PC-3 (cell line): ENCODE measurements at regions not wholly inside any gene's neighbourhood (a gene's known extent, or its start where the extent isn't known, plus 50 kb on each side); places are given as distances from the start of the nearest gene placed in this dataset.

Experiments
- ATAC-seq: fragments of 200-7000 bp; cut with Tn5 transposase; 2 replicates; pipeline ENCODE4 v1.9.1; 2020; ENCODE audit warnings: mild to moderate bottlenecking, moderate library complexity
- BruUV-seq: library from RNA; stranded (reverse); fragments of 400-500 nt; replicated peaks from 2 replicates; lab custom pipeline; 2021; lab: Mats Ljungman, UMichigan
- CTCF ChIA-PET: fragments of 300-600 bp; sonication (Branson Sonifier 250); formaldehyde crosslinking; loops from one replicate; lab custom pipeline; 2022; ENCODE audit warnings: antibody characterized with exemption; lab: Charles Lee
- POLR2A ChIA-PET: fragments of 300-600 bp; sonication (Branson Sonifier 250); formaldehyde crosslinking; loops from one replicate; lab custom pipeline; 2022; ENCODE audit warnings: antibody characterized with exemption; ENCODE audit not compliant: unreplicated experiment; lab: Charles Lee
- DNase-seq: peaks from one replicate; pipeline ENCODE4 v3.0.0-alpha.2; 2015
- H2AFZ ChIP-seq: fragments of 300-600 bp; sonication (generic); 2 replicates; pipeline ENCODE4 v1.6.0; 2016; ENCODE audit warnings: antibody characterized with exemption, low read length
- H3F3A ChIP-seq: fragments of 300-600 bp; sonication (generic); one replicate; pipeline ENCODE4 v1.6.0; 2017; ENCODE audit warnings: antibody characterized with exemption, low read length, control low read depth, mild to moderate bottlenecking; ENCODE audit not compliant: unreplicated experiment
- H3K27ac ChIP-seq: fragments of 300-600 bp; sonication (generic); 2 replicates; pipeline ENCODE4 v1.5.1; 2016; ENCODE audit warnings: mild to moderate bottlenecking, low read length
- H3K27me3 ChIP-seq: fragments of 300-600 bp; sonication (generic); 2 replicates; pipeline ENCODE4 v1.6.1; 2016; ENCODE audit warnings: low read length, mixed read lengths
- H3K36me3 ChIP-seq: fragments of 300-600 bp; sonication (generic); 2 replicates; pipeline ENCODE4 v1.6.1; 2016; ENCODE audit warnings: low read depth, mixed run types, low read length, mixed read lengths
- H3K4me1 ChIP-seq: fragments of 300-600 bp; sonication (generic); 2 replicates; pipeline ENCODE4 v1.5.1; 2016; ENCODE audit warnings: low read length; ENCODE audit not compliant: insufficient read depth
- H3K4me2 ChIP-seq: fragments of 300-600 bp; sonication (generic); 2 replicates; pipeline ENCODE4 v1.6.0; 2016; ENCODE audit warnings: low read length
- H3K4me3 ChIP-seq: fragments of 300-600 bp; sonication (generic); 2 replicates; pipeline ENCODE4 v1.5.1; 2016; ENCODE audit warnings: mild to moderate bottlenecking, low read length, mixed read lengths
- H3K79me2 ChIP-seq: fragments of 300-600 bp; sonication (generic); 2 replicates; pipeline ENCODE4 v1.6.1; 2017; ENCODE audit warnings: low read length, mixed read lengths
- H3K9ac ChIP-seq: fragments of 300-600 bp; sonication (generic); 2 replicates; pipeline ENCODE4 v1.6.0; 2016; ENCODE audit warnings: mild to moderate bottlenecking, low read length
- H3K9me2 ChIP-seq: fragments of 300-600 bp; sonication (generic); replicated peaks from 2 replicates; pipeline ENCODE4 v1.6.1; 2016; ENCODE audit warnings: mixed run types, low read length, mixed read lengths
- H3K9me3 ChIP-seq: fragments of 300-600 bp; sonication (generic); 2 replicates; pipeline ENCODE4 v1.6.1; 2016; ENCODE audit warnings: low read length, mixed read lengths
- H4K20me1 ChIP-seq: fragments of 300-600 bp; sonication (generic); 2 replicates; pipeline ENCODE4 v1.6.1; 2016; ENCODE audit warnings: low read length, mixed read lengths
- CTCF ChIP-seq: fragments of 300-600 bp; sonication (generic); conservative IDR thresholded peaks from 2 replicates; pipeline ENCODE4 v1.5.1; 2017; ENCODE audit warnings: antibody characterized with exemption, low read depth, mild to moderate bottlenecking, low read length
- EZH2 ChIP-seq: fragments of 300-600 bp; sonication (generic); IDR thresholded peaks from one replicate; pipeline ENCODE4 v1.6.1; 2017; ENCODE audit warnings: antibody characterized with exemption, mild to moderate bottlenecking, low read length; ENCODE audit not compliant: unreplicated experiment
- EZH2phosphoT487 ChIP-seq: fragments of 300-600 bp; sonication (generic); IDR thresholded peaks from 2 replicates; pipeline ENCODE4 v1.6.1; 2018; ENCODE audit warnings: mild to moderate bottlenecking, antibody characterized with exemption, low read length, borderline replicate concordance
- intact Hi-C: fragments of 100-400 bp; cut with micrococcal nuclease; formaldehyde crosslinking; loops from 2 replicates; pipeline ENCODE4 v1.9.0; 2023

- POLR2A ChIA-PET = no interaction called here
- BruUV-seq = no TSS peak
Observed at GRCh38 chrX:7714351-7714750, 128.6 kb upstream of the VCX start.

DNA sequence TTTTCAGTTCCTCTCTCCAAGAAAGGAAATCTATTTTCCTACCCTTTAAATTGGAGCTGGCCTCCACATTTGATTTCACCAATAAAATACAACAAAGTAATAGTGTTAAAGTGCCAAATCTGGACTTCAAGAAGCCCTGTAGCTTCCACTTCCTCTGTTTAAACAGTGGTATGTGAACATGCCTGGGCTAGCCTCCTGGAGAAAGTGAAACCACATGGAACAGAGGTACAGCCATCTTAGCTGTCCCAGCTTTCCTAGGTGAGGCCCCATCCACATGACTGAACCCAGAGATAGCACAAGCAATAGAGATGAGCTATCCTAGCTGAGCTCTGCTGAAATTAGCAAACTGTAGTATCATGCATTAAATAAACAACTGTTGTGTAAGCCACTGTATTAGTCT is 131.8 kb upstream of the VCX start:
- TF ChIP-seq EZH2phosphoT487 = no peak
- TF ChIP-seq EZH2 = no peak
- no peak for TF ChIP-seq CTCF
- Histone ChIP-seq H2AFZ (no peak overlapping the region), H3K27ac (no peak overlapping the region), H3K4me3 (no peak overlapping the region), H4K20me1 (no peaks in the 10 kb centered on the region), H3F3A (no peaks in the 10 kb centered on the region), H3K36me3 (no peaks in the 10 kb centered on the region), H3K9me3 (no peaks in the 10 kb centered on the region), H3K4me1 (no peaks in the 10 kb centered on the region), H3K79me2 (no peaks in the 10 kb centered on the region), H3K4me2 (no peak overlapping the region), H3K9me2 (no peaks in the 10 kb centered on the region), H3K27me3 (peaks cover 10% of the 10 kb centered on the region; the same call in 1 of the 2 replicates), H3K9ac (no peak overlapping the region)
- CTCF ChIA-PET = interaction anchor here (0.5 kb wide), 1 partner anchor 1825 kb away, joined by 6 read pairs; no protein-coding TSS in a partner anchor
- POLR2A ChIA-PET = no interaction called here
- BruUV-seq = no TSS peak
- intact Hi-C loops = no loop called here
- DNase-seq (no peak), ATAC-seq (no peak)

More at GRCh38 chrX:7714351-7714750, 128.6 kb upstream of the VCX start:
- no peaks in the 10 kb centered on the region for H3K9me3 ChIP-seq
- H3K79me2 ChIP-seq = no peaks in the 10 kb centered on the region
- H3K4me2 ChIP-seq = no peak overlapping the region
- no peak overlapping the region for H2AFZ ChIP-seq
- H3K36me3 ChIP-seq = no peaks in the 10 kb centered on the region
- H3K9me2 ChIP-seq = no peaks in the 10 kb centered on the region
- no peak overlapping the region for H3K4me3 ChIP-seq
- no peaks in the 10 kb centered on the region for H4K20me1 ChIP-seq
- no peak for ATAC-seq
- H3F3A ChIP-seq = no peaks in the 10 kb centered on the region
- peaks cover 5% of the 10 kb centered on the region; the same call in 1 of the 2 replicates for H3K27me3 ChIP-seq
- CTCF ChIA-PET = no interaction called here
- DNase-seq = no peak
- TF ChIP-seq CTCF (no peak), EZH2 (no peak), EZH2phosphoT487 (no peak)
- no peak overlapping the region for H3K27ac ChIP-seq
- intact Hi-C loops = no loop called here
- no peaks in the 10 kb centered on the region for H3K4me1 ChIP-seq
- no peak overlapping the region for H3K9ac ChIP-seq

- Histone ChIP-seq H3K27me3 (peaks cover 6% of the 10 kb centered on the region; the same call in 1 of the 2 replicates), H3K4me3 (no peak overlapping the region), H3K9me3 (no peaks in the 10 kb centered on the region), H3K27ac (no peak overlapping the region), H3K4me1 (no peaks in the 10 kb centered on the region), H4K20me1 (no peaks in the 10 kb centered on the region), H2AFZ (no peak overlapping the region), H3K9ac (no peak overlapping the region), H3K36me3 (no peaks in the 10 kb centered on the region), H3K9me2 (no peaks in the 10 kb centered on the region), H3F3A (no peaks in the 10 kb centered on the region), H3K79me2 (no peaks in the 10 kb centered on the region), H3K4me2 (no peak overlapping the region)
- ATAC-seq (no peak), DNase-seq (no peak)
- POLR2A ChIA-PET = no interaction called here
- CTCF ChIA-PET = interaction anchor here (0.6 kb wide), 1 partner anchor 33 kb away, joined by 3 read pairs; no protein-coding TSS in a partner anchor
- no peak for TF ChIP-seq EZH2
- no peak for TF ChIP-seq CTCF
- no peak for TF ChIP-seq EZH2phosphoT487
- BruUV-seq = no TSS peak
- intact Hi-C loops = no loop called here
Observed at GRCh38 chrX:7709845-7710244, 133.1 kb upstream of the VCX start.
